Activated CD4-positive, alpha-beta T cell treated with anti-CD3 and anti-CD28 coated beads, Interleukin-2, amount 50 U/mL, for 48 hours (primary cell): ENCODE measurements at regions not wholly inside any gene's neighbourhood (a gene's known extent, or its start where the extent isn't known, plus 50 kb on each side); places are given as distances from the start of the nearest gene placed in this dataset.

Experiments
- DNase-seq, 2 experiments: peaks; one replicate each; pipeline ENCODE4 v3.0.0-alpha.2; 2020

DNA sequence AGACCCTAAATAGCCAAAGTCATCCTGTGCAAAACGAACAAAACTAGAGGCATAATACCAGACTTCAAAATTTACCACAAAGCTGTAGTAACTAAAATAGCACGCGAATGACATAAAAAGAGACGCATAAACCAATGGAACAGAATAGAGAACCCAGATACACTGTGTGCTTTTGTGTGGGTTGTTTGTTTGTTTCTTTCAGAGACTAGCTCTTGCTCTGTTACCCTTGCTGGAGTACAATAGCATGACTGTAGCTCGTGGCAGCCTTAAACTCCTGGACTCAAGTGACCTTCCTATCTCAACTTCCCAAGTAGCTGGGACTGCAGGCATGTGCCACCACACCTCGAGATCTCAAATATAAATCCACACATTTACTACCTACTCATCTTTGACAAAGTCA lies 1314.6 kb upstream of the GBE1 start:
- DNase-seq, result no peak

DNA sequence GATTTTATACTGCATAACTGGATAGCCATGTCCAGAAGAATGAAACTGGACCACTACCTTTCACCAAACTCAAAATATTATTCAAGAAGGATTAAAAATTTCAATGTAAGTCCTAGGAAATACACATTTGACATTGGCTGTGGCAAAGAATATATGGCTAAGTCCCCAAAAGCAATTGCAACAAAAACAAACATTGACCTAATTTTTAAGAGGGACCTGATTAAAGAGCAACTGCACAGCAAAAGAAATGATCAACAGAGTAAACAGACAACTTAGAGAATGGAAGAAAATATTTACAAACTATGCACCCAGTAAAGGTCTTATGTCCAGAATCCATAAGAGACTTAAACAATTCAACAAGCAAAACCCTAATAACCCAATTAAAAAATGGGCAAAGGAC lies 1313.0 kb upstream of the GBE1 start:
- DNase-seq, result no peak

DNA sequence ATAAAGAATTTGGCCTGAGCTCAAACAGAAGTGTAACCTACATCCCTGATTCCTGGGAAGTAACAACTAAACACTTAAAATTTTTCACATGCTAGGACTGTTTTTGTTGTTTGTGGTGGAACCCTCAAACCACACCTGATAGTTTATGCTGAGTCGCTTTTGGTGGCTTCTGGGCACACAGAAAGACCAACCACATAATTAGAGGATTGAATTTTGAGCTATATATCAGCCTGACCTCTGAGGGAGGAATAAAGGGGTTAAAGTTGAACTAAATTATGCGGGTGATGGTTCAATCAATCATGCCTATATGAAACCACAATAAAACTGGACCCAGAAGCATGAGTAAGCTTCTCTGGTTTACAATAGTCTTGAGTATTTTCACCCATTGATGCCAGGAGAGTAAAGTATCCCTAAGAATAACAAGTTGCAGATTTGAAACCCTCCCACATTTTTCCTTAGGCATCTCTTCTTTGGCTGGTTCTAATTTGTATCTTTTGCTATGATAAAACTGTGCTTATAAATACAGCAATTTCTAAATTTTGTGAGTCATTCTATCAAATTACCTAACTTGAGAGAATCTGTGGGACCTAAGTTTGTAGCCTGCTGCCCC lies 1304.5 kb upstream of the GBE1 start:
- DNase-seq, result no peak

DNA sequence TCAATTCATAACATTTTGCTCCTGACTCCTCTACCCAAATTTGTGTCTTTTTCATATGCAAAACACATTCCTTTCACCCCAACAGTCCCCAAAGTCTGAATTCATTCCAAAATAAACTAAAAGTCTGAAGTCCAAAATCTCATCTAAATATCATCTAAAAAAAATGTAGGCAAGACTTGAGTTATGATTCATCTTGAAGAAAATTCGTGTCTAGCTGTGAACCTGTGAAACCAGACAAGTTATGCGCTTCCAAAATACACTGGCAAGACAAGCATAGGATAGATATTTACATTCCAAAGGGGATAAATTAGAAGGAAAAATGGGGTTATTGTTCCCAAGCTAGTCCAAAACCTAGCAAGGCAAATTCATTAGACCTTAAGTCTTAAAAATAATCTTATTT lies 1302.0 kb upstream of the GBE1 start:
- DNase-seq, result no peak

DNA sequence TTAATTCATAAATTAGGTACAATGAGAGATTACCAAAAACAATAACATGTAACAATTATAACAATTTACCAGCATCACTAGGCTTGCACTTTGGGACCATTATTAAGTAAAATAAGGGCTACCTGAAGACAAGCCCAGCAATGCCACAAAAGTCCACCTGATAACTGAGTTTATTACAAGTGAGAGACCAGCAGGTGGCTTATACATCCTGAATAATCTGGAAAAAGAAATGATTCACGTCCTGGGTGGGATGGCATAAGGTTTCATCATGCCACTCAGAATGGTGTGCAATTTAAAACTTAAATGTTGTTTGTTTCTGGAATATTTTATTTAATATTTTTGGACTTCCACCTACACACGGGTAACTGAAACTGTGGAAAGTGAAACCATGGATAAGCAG lies 1287.1 kb upstream of the GBE1 start:
- DNase-seq, result no peak

DNA sequence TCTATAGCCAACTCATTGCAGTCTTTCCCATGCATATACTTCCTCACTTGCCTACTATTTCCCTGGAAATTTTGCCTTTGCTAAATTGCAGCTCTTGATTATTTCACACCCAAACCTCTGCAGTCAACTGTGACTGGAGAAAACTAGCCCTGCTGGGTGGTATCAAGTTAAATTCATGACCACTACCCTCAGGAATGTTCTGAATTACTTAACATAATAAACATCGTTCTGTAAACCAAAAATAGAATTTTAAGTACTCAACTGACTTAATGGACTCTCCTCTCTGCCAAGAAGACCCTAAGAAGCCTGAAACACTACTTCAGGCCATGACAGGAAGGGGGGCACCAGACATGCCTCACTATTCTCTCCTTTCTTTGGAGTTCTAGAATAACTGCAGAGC lies 1278.0 kb upstream of the GBE1 start:
- no peak for DNase-seq

DNA sequence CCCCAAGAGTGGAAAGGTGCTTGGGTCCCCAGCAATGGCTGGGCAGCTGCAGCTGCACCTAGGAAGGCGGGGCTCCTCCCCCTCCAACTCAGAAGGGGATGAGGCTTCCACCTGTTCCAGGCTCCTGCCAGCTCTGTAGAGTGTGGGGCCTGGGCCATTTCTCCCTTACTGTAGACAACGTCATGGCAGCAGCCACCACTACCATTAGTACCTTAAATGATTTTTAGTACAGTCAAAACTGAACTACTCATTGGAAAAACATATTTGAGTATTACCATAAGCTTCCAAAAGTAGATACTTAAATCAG lies 1274.2 kb upstream of the GBE1 start:
- no peak for DNase-seq

DNA sequence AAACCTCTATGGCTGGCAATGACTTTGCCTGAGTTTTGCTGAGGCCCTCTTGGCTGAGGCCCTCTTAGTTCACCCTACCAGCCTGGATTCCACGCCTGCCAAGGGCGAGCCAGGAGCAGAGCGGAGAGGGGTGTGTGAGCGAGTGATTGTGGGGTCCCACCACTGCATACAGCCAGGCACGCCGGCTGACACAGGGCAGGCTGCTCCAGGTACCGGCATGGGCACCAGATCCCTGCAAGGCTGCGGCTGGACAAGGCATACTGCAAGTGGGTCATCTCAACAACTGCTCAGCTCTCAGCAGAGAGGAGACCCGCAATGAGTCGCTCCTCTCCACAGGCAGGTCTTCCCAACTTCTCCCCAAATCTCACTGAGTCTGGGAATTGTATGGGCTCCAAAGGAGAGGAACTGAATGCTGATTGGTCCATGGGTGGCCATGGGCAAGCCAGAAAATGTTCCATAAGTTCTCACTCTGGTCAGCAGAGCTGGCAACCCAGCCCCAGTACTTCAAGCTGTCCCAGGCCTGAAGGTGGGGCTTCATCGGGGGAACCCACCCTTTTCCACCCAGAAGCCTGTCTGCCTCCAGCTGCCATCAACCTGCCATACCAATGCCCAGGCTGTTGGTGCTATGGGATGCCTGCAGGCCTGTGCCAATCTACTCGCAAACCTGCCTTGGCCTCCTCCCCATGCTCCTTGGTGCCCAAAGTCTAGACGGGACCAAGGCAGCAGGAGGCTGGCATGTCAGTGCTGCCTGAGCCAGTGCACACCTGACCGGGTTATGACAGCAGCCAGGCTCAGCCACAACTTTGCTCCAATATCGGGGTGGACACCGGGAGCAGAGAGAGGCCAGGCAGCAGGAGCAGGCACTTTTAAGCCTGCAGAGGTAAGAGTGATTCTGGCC lies 1273.6 kb upstream of the GBE1 start:
- no peak for DNase-seq

DNA sequence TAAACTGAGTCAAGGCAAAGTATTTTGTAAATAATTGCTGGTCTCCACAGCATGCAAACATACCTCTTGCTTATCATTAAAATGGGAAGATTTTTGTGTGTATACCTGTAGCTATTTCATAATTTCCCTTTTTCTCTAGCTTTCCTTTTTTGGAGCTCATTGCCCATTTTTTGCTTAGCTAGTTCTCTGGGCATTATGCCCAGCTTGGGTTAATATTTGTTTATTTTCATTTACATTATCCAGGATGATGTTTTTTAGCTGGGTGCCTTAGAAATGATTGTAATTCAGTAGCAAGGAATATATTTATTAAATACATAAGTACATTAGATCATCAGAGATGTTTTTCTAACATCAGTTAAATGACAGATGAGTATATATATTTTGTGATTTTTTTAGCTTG lies 1271.7 kb upstream of the GBE1 start:
- DNase-seq, result no peak

DNA sequence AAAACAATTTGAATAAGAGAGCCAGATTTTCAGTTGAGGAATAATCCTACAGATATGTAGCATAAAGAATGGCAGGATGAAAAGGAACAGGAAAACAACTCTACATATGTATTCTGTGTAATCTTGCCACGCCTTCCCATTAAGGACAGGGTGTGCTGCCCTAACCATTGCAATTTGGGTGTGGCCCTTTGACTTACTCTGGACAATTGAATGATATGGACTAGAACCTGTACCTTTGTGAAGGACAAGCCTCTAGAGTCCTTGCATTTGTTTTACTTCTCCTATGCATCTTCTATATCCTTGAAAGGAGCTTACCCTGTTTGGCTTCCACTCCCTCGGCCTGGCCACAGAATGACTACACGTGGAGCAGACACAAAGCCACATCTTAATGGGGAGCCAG lies 1261.6 kb upstream of the GBE1 start:
- DNase-seq, result no peak

DNA sequence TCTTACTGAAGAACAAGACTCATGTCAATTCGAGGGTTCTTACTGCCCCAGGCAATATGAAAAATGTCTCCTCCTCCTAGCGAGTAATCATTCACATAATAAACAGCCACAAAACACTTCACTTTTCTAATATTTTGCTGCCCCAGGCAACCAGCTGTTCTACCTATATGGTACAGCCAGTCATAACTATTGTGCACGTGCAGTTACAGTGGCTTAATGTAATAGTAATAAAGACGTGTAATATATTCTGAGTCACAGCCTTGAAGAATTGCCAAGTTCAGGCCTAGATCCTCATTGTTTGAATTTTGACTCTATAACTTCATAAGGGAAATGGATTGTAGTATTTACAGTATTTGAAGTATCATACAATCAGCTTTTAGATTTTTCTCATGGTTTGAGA lies 1250.0 kb upstream of the GBE1 start:
- DNase-seq, result no peak

DNA sequence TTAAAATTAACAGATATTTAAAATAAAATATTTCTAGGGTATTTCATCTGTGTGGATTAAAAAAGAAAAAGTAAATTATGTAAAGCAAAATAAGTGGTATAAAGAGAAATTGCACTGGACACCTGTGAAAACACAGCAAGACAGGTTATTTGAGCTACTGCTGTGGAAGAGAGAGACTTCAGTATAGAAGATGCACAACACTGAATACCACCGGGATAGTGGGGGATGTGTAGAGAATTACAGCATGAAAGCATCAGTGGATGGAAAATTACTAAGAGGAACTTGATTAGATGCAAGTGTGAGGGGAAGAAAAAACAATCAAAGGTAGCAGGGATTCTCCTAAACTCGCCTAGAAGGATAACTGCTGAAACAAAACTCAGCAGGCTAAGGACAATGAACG lies 1242.5 kb upstream of the GBE1 start:
- DNase-seq, result no peak

DNA sequence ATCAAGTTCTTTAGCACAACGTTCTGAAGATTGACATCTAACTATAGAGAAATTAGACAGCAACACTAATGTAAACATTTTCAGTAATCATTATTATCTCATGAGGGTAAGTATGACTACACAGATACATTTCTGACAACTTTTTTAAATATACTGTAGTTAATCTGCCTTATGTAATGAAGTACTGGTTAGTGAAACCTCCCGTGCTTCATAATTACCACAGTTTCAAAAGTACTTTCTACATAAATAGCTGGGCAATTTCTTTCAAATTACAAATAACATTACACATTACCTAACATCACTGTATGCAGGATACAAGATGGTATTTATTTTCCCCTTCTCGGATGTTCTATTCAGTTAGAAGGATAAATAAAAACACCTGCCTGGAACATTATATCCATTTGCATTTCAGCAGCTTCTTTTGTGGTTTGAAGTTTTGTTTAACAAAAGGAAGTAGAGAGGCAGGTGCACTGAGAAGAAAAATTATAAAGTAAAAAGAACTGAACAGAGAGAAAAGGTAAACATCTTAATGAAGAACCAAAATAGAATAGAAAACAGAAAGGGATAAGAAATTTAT lies 1241.5 kb upstream of the GBE1 start:
- no peak for DNase-seq

DNA sequence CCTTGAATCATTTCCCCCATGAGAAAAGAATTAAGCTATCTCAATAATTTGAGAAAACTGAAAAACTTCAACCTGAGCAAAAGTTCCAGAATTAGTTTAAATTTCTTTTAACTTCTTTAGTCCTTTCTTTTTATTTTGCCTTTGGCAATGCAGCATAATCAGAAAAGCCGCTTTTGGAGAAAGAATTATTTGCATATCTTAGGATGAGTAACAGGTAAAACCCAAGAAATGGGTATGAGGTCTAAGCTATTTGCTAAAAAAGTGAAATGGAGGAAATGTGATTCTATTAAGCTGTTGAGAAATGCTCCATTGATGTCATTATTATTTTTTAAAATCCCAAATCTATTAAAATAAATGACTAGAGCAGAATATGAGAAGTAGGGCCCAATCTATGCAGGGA lies 1238.3 kb upstream of the GBE1 start:
- DNase-seq, result no peak

DNA sequence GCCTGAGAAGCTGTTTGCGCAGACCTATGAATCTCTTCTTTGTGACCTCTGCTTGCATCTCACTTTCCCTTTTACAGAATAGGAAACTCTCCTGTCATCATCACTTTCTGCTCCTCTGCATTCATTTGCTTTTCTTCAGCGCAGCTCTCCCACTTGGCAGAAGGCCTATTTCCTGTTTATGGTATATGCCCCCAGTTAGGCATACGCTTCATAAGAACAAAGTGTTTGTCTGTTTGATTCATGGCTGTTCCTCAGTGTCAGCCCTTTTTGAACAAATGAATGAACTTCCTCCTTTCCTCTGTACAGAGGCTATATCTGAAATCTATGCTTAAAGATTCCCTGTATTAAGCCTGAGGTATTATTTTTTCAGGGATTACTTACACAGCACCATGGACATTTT lies 1216.9 kb upstream of the GBE1 start:
- DNase-seq, result no peak

DNA sequence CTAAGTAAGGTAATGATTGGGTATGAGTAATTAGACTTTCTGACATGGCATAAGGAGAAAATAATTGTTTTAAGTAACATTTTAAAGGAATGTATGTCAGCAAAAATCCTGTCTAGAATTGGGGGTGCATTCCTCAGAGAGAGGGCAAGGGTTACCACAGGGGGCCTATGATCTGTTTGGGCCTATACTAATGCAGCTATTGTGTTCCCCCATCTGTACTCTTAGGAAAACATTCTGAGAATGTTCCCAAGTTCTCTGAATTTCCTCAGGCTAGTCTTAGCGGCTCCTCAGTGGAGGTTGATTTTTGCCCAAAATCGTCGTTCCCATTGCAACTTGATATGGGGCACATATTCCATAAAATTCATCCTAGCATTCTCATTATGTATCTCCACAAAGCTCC lies 1216.4 kb upstream of the GBE1 start:
- DNase-seq, result no peak

DNA sequence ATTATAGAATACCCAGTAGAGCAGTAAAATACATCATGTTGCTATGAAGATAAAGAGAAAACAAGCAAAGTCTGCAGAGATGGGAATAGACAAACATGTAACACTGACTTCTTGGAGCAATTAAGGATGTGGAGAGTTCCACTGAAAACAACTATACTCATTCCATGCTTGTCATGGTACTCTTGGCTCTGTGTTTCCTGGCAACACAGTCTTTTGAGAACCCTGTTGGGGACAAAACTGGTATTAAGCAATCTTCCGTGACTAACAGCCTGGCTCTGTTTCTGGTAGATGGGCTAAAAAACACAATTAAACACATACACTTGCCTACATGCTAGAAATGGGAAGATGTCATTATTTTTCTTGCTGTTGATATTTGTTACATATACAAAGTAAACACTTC lies 1212.3 kb upstream of the GBE1 start:
- DNase-seq, result no peak

DNA sequence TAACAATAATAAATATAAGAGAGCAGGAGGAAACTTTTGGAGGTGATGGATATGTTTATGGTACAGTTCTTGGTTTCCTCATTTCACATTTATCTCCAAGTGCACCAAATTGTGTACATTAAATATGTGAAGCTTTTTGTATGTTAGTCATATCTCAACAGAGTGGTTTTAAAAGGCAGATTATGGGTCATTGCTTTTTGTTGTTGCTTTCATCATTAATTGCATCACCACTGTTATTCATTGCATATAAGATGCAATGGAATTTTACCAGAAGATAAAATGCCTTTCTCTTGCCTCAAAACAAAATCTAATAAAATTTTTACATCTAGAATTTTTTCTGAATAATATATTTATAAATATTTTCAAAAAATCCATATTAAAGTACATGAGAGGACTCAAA lies 1198.9 kb upstream of the GBE1 start:
- DNase-seq, result no peak

DNA sequence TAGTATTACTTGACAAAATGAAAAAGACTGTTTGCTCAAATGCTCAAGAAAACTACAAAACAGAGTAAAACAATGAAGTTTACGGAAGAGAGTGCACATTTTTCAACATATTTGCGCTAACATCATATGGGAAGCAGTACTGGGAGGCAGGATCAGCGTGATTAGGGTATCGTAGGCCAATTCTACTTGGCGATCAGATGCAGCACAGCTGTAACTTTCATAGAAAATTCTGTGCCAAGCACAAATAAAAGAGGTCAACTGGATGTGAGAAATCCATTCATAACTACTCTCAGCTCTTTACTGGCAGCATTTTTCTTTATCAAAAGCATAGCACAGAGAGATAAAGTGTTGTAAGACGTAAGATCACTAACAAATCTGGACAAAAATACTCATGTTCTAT lies 1196.3 kb upstream of the GBE1 start:
- no peak for DNase-seq

DNA sequence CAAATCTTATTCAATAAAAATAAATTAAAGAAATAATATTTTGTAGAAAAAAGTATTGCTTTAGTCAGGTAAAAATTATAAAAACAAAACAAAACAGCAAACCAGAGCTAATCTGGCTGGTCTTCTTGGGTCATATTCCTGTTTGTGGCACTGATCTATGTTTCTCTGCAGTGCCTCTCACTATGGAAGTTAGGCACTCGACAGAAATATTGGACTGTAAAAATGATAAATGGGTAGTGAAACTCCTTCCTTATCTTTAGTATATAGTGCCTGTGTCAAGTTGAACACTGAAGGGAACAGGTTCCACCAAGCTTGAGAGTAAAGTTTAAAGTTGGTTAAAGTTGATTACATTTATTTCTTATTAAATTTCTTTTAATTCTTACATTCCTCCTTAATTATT lies 1195.6 kb upstream of the GBE1 start:
- DNase-seq, result no peak

DNA sequence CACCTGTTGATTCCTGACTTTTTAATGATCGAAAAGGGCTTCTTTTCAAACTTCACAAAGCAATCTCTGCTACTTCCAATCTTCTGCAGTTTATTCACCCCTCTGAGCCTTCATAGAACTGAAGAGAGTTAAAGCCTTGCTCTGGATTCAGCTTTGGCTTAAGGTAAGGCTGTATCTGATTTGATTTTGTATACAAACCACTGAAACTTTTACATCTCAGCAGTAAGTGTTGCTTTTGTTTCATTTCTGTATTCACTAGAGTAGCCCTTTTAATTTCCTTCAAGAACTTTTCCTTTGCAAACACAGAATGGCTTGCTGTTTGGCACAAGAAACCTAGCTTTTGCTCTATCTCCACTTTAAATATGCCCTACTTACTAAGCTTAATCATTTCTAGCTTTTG lies 1193.0 kb upstream of the GBE1 start:
- no peak for DNase-seq

DNA sequence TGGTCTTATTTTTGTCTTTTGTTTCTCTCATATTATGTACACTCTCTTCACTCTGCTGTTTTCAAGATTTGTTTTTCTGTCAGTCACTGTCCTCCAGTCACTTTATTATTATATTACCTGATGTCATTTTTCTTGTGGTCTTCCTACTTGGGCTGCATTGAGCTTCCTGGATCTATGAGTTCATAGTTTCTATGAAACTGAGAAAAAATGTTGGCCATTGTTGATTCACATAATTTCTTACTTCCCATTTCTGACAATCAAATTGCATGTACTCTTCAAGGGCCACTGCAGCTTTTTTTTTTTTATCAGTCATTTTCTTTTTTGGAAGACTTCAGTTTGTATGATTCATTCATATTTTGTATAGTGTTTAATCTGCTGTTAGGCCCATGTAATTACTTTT lies 1180.6 kb upstream of the GBE1 start:
- DNase-seq, result no peak

DNA sequence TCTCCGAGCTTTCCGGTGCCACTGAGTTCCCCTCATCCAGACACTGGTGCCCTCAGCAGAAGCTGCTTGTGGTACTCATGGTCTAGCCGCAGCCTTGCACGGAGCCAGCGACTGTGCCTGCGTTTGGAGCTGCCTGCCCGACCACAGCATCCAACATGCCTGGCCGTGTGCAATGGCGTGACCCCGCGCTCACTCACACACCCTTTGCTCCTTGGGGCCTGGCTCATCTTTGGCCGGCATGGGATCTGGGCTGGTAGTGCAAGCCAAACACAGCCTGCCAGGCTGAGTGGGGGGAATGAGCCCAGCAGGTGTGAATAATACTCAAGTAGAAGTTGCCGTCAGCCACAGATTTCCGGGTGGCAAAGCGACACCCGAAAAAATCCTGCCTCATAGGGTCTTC lies 1178.7 kb upstream of the GBE1 start:
- no peak for DNase-seq

DNA sequence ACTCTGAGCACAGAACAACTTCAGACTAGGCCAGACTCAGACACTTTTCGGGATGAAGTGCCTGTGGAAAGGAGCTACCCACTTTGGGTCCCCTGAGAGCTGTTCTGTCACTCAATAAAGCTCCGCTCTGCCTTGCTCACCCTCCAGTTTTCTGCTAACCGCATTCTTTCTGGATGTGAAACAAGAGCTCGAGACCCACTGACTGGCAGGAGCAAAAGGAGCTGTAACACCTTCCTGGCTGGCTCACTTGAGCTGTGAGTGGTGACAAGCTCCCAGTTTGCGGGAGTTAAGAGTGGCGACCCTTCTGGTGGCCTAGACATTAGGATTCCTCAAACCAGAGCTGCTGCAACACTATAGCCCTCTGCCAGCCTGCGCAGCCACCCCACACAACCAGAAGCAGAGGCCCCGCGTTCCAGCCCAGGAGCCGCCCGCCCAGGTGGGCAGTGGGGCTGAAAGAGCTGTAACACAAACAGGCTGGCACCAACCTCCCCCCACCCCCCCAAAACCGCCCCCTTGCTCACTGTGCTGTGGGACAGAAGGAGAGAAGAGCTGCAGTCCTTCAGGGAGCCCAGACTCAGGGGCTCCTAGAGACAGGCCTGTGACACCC lies 1178.1 kb upstream of the GBE1 start:
- no peak for DNase-seq
